Trophoblast cell (in vitro differentiated cells and primary cell): ENCODE measurements at regions not wholly inside any gene's neighbourhood (a gene's known extent, or its start where the extent isn't known, plus 50 kb on each side); places are given as distances from the start of the nearest gene placed in this dataset.

Source experiments
- DNase-seq, 2 donors: peaks; one replicate each; pipeline ENCODE4 v3.0.0-alpha.2; 2016
- H2AFZ ChIP-seq: 2 replicates; pipeline ENCODE4 v1.6.1; 2013; ENCODE audit warnings: low read length, moderate library complexity, mild to moderate bottlenecking; ENCODE audit not compliant: insufficient read depth, poor library complexity
- H2AK5ac ChIP-seq: 2 replicates; pipeline ENCODE4 v1.6.1; 2013; ENCODE audit warnings: mild to moderate bottlenecking, low read length
- H2BK120ac ChIP-seq: 2 replicates; pipeline ENCODE4 v1.6.1; 2013; ENCODE audit warnings: low read length, mild to moderate bottlenecking, moderate library complexity; ENCODE audit not compliant: insufficient read depth, poor library complexity
- H2BK12ac ChIP-seq: 2 replicates; pipeline ENCODE4 v1.6.1; 2013; ENCODE audit warnings: mild to moderate bottlenecking, low read length, moderate library complexity
- H2BK5ac ChIP-seq: 2 replicates; pipeline ENCODE4 v1.6.1; 2013; ENCODE audit warnings: low read length, low read depth, moderate library complexity, mild to moderate bottlenecking; ENCODE audit not compliant: poor library complexity
- H3K14ac ChIP-seq: 2 replicates; pipeline ENCODE4 v1.6.1; 2013; ENCODE audit warnings: mild to moderate bottlenecking, low read length
- H3K18ac ChIP-seq: 2 replicates; pipeline ENCODE4 v1.6.1; 2013; ENCODE audit warnings: mild to moderate bottlenecking, low read length
- H3K23ac ChIP-seq: 2 replicates; pipeline ENCODE4 v1.6.1; 2013; ENCODE audit warnings: low read length
- H3K27ac ChIP-seq: 2 replicates; pipeline ENCODE4 v1.5.1; 2013; ENCODE audit warnings: low read depth, mild to moderate bottlenecking, inconsistent platforms, low read length, moderate library complexity
- H3K27me3 ChIP-seq: 2 replicates; pipeline ENCODE4 v1.6.1; 2013; ENCODE audit warnings: inconsistent platforms, mild to moderate bottlenecking, low read length, moderate library complexity; ENCODE audit not compliant: insufficient read depth
- H3K36me3 ChIP-seq, 2 experiments: 1 replicate in 1 of 2; 2 replicates in 1 of 2; pipeline ENCODE4 v1.6.1; 2013; ENCODE audit warnings: low read length in 2 of 2, mild to moderate bottlenecking in 2 of 2, moderate library complexity in 1 of 2; ENCODE audit not compliant: insufficient read depth in 2 of 2, control insufficient read depth in 1 of 2
- H3K4ac ChIP-seq: 2 replicates; pipeline ENCODE4 v1.6.1; 2013; ENCODE audit warnings: low read depth, mild to moderate bottlenecking, low read length, moderate library complexity
- H3K4me1 ChIP-seq, 2 experiments: 1 replicate in 1 of 2; 2 replicates in 1 of 2; pipeline ENCODE4 v1.6.1; 2013; ENCODE audit warnings: low read length in 2 of 2, mild to moderate bottlenecking in 2 of 2, moderate library complexity in 1 of 2; ENCODE audit not compliant: insufficient read depth in 2 of 2, control insufficient read depth in 1 of 2
- H3K4me2 ChIP-seq: 2 replicates; pipeline ENCODE4 v1.6.1; 2013; ENCODE audit warnings: inconsistent platforms, mild to moderate bottlenecking, low read length, moderate library complexity
- H3K4me3 ChIP-seq: 2 replicates; pipeline ENCODE4 v1.5.1; 2013; ENCODE audit warnings: mild to moderate bottlenecking, low read depth, low read length, inconsistent platforms
- H3K79me1 ChIP-seq: one replicate; pipeline ENCODE4 v1.6.1; 2013; ENCODE audit warnings: low read length
- H3K79me2 ChIP-seq: 2 replicates; pipeline ENCODE4 v1.6.1; 2013; ENCODE audit warnings: low read length, mild to moderate bottlenecking; ENCODE audit not compliant: control insufficient read depth, insufficient read depth, poor library complexity
- H3K9ac ChIP-seq: 2 replicates; pipeline ENCODE4 v1.6.1; 2013; ENCODE audit warnings: mild to moderate bottlenecking, low read length
- H3K9me3 ChIP-seq: 2 replicates; pipeline ENCODE4 v1.6.1; 2013; ENCODE audit warnings: low read depth, mild to moderate bottlenecking, control low read depth, inconsistent platforms, low read length; ENCODE audit not compliant: insufficient read depth
- H4K12ac ChIP-seq: 2 replicates; pipeline ENCODE4 v1.6.1; 2013; ENCODE audit warnings: low read depth, mild to moderate bottlenecking, low read length, moderate library complexity
- H4K8ac ChIP-seq: 2 replicates; pipeline ENCODE4 v1.6.1; 2013; ENCODE audit warnings: low read depth, mild to moderate bottlenecking, low read length, moderate library complexity
- H4K91ac ChIP-seq: one replicate; pipeline ENCODE4 v1.6.1; 2013; ENCODE audit warnings: low read depth, mild to moderate bottlenecking, low read length, moderate library complexity
- WGBS: extraction: QIAGEN DNeasy Blood & Tissue Kit; methylation state at CpG from one replicate; pipeline ENCODE4 v1.1.7; 2013; ENCODE audit warnings: missing lambda C conversion rate; ENCODE audit not compliant: insufficient read length, insufficient coverage; ENCODE audit errors: extremely low coverage; 5-methylcytosine and 5-hydroxymethylcytosine counted together

DNA sequence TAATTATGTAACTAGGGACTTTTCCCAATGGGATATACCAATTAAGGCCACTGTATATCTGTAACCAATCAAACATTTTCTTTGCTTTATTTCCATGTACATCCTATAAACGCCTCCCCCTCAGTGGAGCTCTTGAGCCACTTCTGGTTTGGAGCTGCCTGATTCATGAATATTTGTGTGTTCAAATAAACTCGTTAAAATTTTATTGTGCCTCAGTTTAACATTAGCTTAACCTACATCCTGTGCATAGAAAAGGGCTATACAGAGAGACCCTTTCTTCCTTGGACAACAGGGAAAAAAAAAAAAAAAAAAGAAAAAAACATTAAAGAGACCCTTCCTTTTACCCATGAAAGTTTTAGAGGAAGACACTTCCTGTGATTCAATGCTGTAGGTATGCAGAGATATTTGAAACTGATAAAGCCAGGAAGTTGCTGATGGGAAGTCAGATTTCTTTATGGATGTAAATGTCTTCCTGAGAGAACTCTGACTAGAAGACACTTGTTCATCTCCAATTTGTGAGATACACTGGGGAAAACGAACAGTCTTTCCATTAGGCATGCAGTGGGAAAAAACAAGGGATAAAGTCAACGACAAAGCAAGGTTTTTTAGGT lies 614.6 kb upstream of the SOX11 start:
- WGBS, result no CpG with 5 or more reads among the region's 4 CpGs
- DNase-seq, result no peak
- no peak overlapping the region for H2BK120ac ChIP-seq
- no peak overlapping the region for H2AFZ ChIP-seq
- no peak overlapping the region for H3K23ac ChIP-seq
- H3K27ac ChIP-seq, result no peak overlapping the region
- no peaks in the 10 kb centered on the region for H3K79me2 ChIP-seq
- no peak overlapping the region for H4K8ac ChIP-seq
- H3K4ac ChIP-seq, result no peak overlapping the region
- no peak overlapping the region for H3K18ac ChIP-seq
- no peak overlapping the region for H4K12ac ChIP-seq
- no peak overlapping the region for H3K4me2 ChIP-seq
- H3K9me3 ChIP-seq, result no peaks in the 10 kb centered on the region
- no peaks in the 10 kb centered on the region for H3K36me3 ChIP-seq
- H3K79me1 ChIP-seq, result peaks cover 2% of the 10 kb centered on the region
- H2BK12ac ChIP-seq, result no peak overlapping the region
- no peak overlapping the region for H3K14ac ChIP-seq
- no peak overlapping the region for H2AK5ac ChIP-seq
- no peak overlapping the region for H4K91ac ChIP-seq
- no peak overlapping the region for H2BK5ac ChIP-seq
- H3K27me3 ChIP-seq, result no peaks in the 10 kb centered on the region
- no peak overlapping the region for H3K4me3 ChIP-seq
- no peak overlapping the region for H3K9ac ChIP-seq
- H3K4me1 ChIP-seq, result peaks cover 0 to 2% of the 10 kb centered on the region in 2 experiments

DNA sequence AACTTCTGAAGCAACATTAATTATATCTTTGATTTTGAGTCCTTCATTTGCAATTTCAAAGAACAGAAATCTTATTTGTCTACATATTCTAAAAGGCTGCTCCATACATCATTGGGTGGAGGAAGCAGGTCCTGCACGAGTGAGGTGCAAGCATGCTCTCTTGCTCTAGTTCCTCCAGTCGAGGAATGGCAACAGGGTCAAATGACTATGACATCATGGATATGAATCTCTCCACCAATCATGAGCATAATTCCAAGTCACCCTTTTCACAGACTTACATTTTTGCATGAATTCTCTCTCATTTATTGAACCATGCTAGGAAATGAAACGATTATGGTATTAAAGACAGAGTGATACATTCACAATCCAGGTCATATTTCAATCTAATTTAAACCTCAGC lies 608.8 kb upstream of the SOX11 start:
- H3K27ac ChIP-seq, result no peak overlapping the region
- no peak overlapping the region for H2BK5ac ChIP-seq
- no peak overlapping the region for H2BK12ac ChIP-seq
- no peaks in the 10 kb centered on the region for H3K27me3 ChIP-seq
- no peak overlapping the region for H2BK120ac ChIP-seq
- H3K79me1 ChIP-seq, result no peaks in the 10 kb centered on the region
- DNase-seq, result no peak
- H3K4me3 ChIP-seq, result no peak overlapping the region
- WGBS, result no CpG with 5 or more reads among the region's 3 CpGs
- H4K91ac ChIP-seq, result no peak overlapping the region
- H3K14ac ChIP-seq, result no peak overlapping the region
- H3K18ac ChIP-seq, result no peak overlapping the region
- no peak overlapping the region for H3K4me2 ChIP-seq
- no peak overlapping the region for H2AK5ac ChIP-seq
- no peak overlapping the region for H4K12ac ChIP-seq
- no peaks in the 10 kb centered on the region for H3K4me1 ChIP-seq
- H3K79me2 ChIP-seq, result no peaks in the 10 kb centered on the region
- H4K8ac ChIP-seq, result no peak overlapping the region
- no peak overlapping the region for H3K23ac ChIP-seq
- peaks cover 2% of the 10 kb centered on the region for H3K9me3 ChIP-seq
- no peak overlapping the region for H3K9ac ChIP-seq
- H3K36me3 ChIP-seq, result no peaks in the 10 kb centered on the region
- H2AFZ ChIP-seq, result no peak overlapping the region
- no peak overlapping the region for H3K4ac ChIP-seq

DNA sequence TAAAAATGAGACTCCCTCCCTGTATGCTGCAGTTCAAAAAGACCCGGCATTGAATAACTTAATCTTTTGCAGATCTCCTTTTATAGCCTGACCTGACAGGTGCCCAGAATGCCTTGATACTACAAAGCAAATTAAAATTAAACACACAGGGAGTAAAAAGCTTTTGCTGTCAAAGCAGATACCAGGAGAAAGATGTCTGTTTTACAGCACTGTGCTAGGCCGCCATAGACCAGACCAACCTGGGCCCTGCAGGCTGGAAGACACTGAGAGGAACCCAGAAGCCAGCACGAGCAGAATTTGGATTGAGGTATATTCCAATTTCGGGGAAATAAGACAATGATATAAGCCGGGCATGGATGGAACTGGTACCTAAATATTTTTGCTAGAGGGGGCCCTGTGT lies 602.8 kb upstream of the SOX11 start:
- Histone ChIP-seq H3K14ac (no peak overlapping the region), H3K4ac (no peak overlapping the region), H3K27ac (no peak overlapping the region), H3K27me3 (no peaks in the 10 kb centered on the region), H2BK5ac (no peak overlapping the region), H2AK5ac (no peak overlapping the region), H4K12ac (no peak overlapping the region), H3K4me2 (no peak overlapping the region), H3K23ac (no peak overlapping the region), H3K9ac (no peak overlapping the region), H3K9me3 (peaks cover under 1% of the 10 kb centered on the region), H3K79me2 (no peaks in the 10 kb centered on the region), H4K8ac (no peak overlapping the region), H2BK12ac (no peak overlapping the region), H3K79me1 (no peaks in the 10 kb centered on the region), H4K91ac (no peak overlapping the region), H3K4me3 (no peak overlapping the region), H3K4me1 (no peaks in the 10 kb centered on the region), H3K36me3 (no peaks in the 10 kb centered on the region), H2BK120ac (no peak overlapping the region), H2AFZ (no peak overlapping the region), H3K18ac (no peak overlapping the region)
- DNase-seq, result no peak
- no CpG with 5 or more reads among the region's 5 CpGs for WGBS

DNA sequence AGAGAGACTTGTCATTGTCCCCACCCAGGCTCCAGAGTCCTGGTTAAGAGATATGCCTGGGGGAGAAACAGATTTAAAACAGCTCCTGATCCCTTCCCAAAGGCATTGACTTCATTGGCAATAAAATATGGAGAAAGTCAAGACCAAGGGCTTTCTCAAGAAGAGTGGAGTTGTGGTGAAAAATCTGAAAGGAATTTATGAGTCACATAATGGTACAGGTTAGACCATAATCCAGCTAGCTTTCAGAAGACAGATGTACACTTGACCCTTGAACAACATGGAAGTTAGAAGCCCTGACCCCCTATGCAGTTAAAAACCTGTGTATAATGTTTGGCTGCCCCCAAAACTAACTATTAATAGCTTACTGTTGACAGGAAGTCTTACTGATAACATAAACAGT lies 599.1 kb upstream of the SOX11 start:
- Histone ChIP-seq H3K79me2 (no peaks in the 10 kb centered on the region), H3K36me3 (no peaks in the 10 kb centered on the region), H3K4me2 (no peak overlapping the region), H3K27me3 (no peaks in the 10 kb centered on the region), H3K4ac (no peak overlapping the region), H3K23ac (no peak overlapping the region), H4K91ac (no peak overlapping the region), H3K4me1 (no peaks in the 10 kb centered on the region), H3K4me3 (no peak overlapping the region), H2BK12ac (no peak overlapping the region), H2BK5ac (no peak overlapping the region), H3K14ac (no peak overlapping the region), H4K12ac (no peak overlapping the region), H3K9ac (no peak overlapping the region), H2AFZ (no peak overlapping the region), H3K9me3 (no peaks in the 10 kb centered on the region), H2BK120ac (no peak overlapping the region), H3K79me1 (no peaks in the 10 kb centered on the region), H4K8ac (no peak overlapping the region), H3K18ac (no peak overlapping the region), H2AK5ac (no peak overlapping the region), H3K27ac (no peak overlapping the region)
- peak in 1 of 2 donors; percentile 53 for DNase-seq
